ENCODE measurements at regions not wholly inside any gene's neighbourhood (a gene's known extent, or its start where the extent isn't known, plus 50 kb on each side); places are given as distances from the start of the nearest gene placed in this dataset.

DNA sequence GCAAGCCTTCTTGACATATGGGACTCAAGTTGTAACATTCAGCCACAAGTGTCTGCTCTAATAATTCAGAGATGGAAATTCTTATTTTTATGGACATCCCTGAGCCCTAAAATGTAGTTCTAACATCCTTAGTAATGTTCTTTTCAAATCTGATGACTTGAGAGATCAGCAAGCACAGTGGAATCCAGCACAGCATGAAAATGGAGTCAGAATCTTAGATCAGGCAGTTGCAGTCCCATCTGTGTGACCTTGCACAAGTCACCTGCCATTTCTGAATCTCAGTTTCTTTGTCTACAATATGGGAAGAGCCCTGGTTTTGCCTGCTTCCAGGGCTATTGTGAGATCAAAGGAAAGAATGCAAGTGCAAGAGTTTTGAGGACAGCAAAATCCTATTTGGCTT is 183.9 kb upstream of the LPP start:
- intact Hi-C loops (cut with DNase I), result no loop called here
- DNase-seq (no peak), ATAC-seq (no peak)
- no peaks in the 10 kb centered on the region for H3K36me3 ChIP-seq
- no peak overlapping the region for H3K4me3 ChIP-seq
- H3K9me3 ChIP-seq, result no peaks in the 10 kb centered on the region
- no peak overlapping the region for H3K27ac ChIP-seq
- TF ChIP-seq, protein P1, sequence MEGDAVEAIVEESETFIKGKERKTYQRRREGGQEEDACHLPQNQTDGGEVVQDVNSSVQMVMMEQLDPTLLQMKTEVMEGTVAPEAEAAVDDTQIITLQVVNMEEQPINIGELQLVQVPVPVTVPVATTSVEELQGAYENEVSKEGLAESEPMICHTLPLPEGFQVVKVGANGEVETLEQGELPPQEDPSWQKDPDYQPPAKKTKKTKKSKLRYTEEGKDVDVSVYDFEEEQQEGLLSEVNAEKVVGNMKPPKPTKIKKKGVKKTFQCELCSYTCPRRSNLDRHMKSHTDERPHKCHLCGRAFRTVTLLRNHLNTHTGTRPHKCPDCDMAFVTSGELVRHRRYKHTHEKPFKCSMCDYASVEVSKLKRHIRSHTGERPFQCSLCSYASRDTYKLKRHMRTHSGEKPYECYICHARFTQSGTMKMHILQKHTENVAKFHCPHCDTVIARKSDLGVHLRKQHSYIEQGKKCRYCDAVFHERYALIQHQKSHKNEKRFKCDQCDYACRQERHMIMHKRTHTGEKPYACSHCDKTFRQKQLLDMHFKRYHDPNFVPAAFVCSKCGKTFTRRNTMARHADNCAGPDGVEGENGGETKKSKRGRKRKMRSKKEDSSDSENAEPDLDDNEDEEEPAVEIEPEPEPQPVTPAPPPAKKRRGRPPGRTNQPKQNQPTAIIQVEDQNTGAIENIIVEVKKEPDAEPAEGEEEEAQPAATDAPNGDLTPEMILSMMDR (IDR thresholded peaks at IDR 0.05), result no peak
- H3K4me1 ChIP-seq, result peaks cover 0 to 34% of the 10 kb centered on the region in 2 donors
- H3K27me3 ChIP-seq, result no peaks in the 10 kb centered on the region

GRCh38 chr3:187971629-187972028 is 182.3 kb upstream of the LPP start:
- intact Hi-C loops (cut with DNase I), result no loop called here
- Histone ChIP-seq H3K4me1 (peaks cover 0 to 25% of the 10 kb centered on the region in 2 donors), H3K36me3 (no peaks in the 10 kb centered on the region), H3K9me3 (no peaks in the 10 kb centered on the region), H3K27me3 (no peaks in the 10 kb centered on the region), H3K4me3 (no peak overlapping the region), H3K27ac (no peak overlapping the region)
- DNase-seq, result no peak
- TF ChIP-seq, protein P1 (IDR thresholded peaks at IDR 0.05), result no peak
- ATAC-seq, result no peak

DNA sequence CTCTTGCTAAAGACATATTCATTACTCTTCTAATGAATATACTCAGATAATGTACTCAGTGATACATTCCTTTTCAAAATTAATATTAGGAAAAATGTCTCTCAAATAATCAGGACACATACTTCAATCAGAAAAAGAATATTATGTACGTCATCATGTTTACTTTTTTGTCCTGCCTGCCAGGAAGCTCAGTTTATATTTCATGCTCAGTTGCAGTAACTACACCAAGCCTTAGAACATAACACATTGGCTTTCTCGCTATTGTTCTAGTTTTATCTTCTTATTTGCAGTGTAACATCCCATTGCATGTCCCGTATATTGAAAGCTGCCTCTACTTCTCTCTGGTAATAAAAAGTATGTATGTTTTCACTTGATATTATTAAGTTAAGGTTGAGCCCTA is 181.5 kb upstream of the LPP start:
- peaks cover 0 to 17% of the 10 kb centered on the region in 2 donors for H3K4me1 ChIP-seq
- intact Hi-C loops (cut with DNase I), result no loop called here
- no peak overlapping the region for H3K4me3 ChIP-seq
- TF ChIP-seq, protein P1 (IDR thresholded peaks at IDR 0.05), result no peak
- H3K36me3 ChIP-seq, result no peaks in the 10 kb centered on the region
- no peak for DNase-seq
- ATAC-seq, result no peak
- H3K27me3 ChIP-seq, result no peaks in the 10 kb centered on the region
- H3K27ac ChIP-seq, result no peak overlapping the region
- peaks cover 0 to 1% of the 10 kb centered on the region in 2 donors for H3K9me3 ChIP-seq

- intact Hi-C loops (cut with DNase I), result no loop called here
Observed at GRCh38 chr3:187973977-187974870, 179.7 kb upstream of the LPP start.

GRCh38 chr3:187974871-187975271 is 179.1 kb upstream of the LPP start:
- TF ChIP-seq, protein P1 (IDR thresholded peaks at IDR 0.05), result no peak
- Histone ChIP-seq H3K4me3 (no peak overlapping the region), H3K27ac (no peak overlapping the region), H3K9me3 (peaks cover 0 to 5% of the 10 kb centered on the region in 2 donors), H3K4me1 (peaks cover 0 to 10% of the 10 kb centered on the region in 2 donors), H3K36me3 (no peaks in the 10 kb centered on the region), H3K27me3 (no peaks in the 10 kb centered on the region)
- no peak for DNase-seq
- intact Hi-C loops (cut with DNase I), result no loop called here
- ATAC-seq, result no peak

More at GRCh38 chr3:187973977-187974870, 179.7 kb upstream of the LPP start:
- no peak overlapping the region for H3K4me3 ChIP-seq
- peaks cover 0 to 10% of the 10 kb centered on the region in 2 donors for H3K4me1 ChIP-seq
- DNase-seq (no peak), ATAC-seq (no peak)
- TF ChIP-seq, protein P1 (IDR thresholded peaks at IDR 0.05), result no peak
- H3K27me3 ChIP-seq, result no peaks in the 10 kb centered on the region
- H3K36me3 ChIP-seq, result no peaks in the 10 kb centered on the region
- H3K9me3 ChIP-seq, result peaks cover 0 to 5% of the 10 kb centered on the region in 2 donors
- no peak overlapping the region for H3K27ac ChIP-seq
